ENCODE measurements at regions not wholly inside any gene's neighbourhood (a gene's known extent, or its start where the extent isn't known, plus 50 kb on each side); places are given as distances from the start of the nearest gene placed in this dataset.

GRCh38 chr2:105597011-105597805, 147.5 kb upstream of the NCK2 start:
- TF ChIP-seq CEBPB (IDR thresholded peaks at IDR 0.05): no peak

GRCh38 chr2:105596411-105596921, 148.2 kb upstream of the NCK2 start:
- no peak for TF ChIP-seq FOXM1 (IDR thresholded peaks at IDR 0.05; ENCODE audit: borderline replicate concordance, low read depth)
- TF ChIP-seq ZBTB7A (IDR thresholded peaks at IDR 0.05; ENCODE audit: low read depth): no peak
- TF ChIP-seq CEBPB (IDR thresholded peaks at IDR 0.05): no peak
- TF ChIP-seq EP300 (IDR thresholded peaks at IDR 0.05; ENCODE audit: borderline replicate concordance): no peak
- TF ChIP-seq USF1 (IDR thresholded peaks at IDR 0.05): no peak
- TF ChIP-seq TAF1 (IDR thresholded peaks at IDR 0.05; ENCODE audit: low read depth): no peak
- TF ChIP-seq MAX (IDR thresholded peaks at IDR 0.05): no peak
- no peak for TF ChIP-seq TEAD4 (IDR thresholded peaks at IDR 0.05)
- TF ChIP-seq EGR1 (IDR thresholded peaks at IDR 0.05): no peak
- TF ChIP-seq RAD21 (IDR thresholded peaks at IDR 0.05; ENCODE audit: low read depth): no peak
- TF ChIP-seq REST (IDR thresholded peaks at IDR 0.05; ENCODE audit: low read depth): no peak
- no peak for TF ChIP-seq YY1 (IDR thresholded peaks at IDR 0.05; ENCODE audit: low read depth)
- no peak for TF ChIP-seq NFIC (IDR thresholded peaks at IDR 0.05)

GRCh38 chr2:105595536-105595935, 149.2 kb upstream of the NCK2 start:
- TF ChIP-seq TCF12 (IDR thresholded peaks at IDR 0.05; ENCODE audit: low read depth) (0 out of 2 replicates have a peak, but pooled peaks have one; percentile 38), FOXM1 (IDR thresholded peaks at IDR 0.05; ENCODE audit: borderline replicate concordance, low read depth) (no peak), YY1 (IDR thresholded peaks at IDR 0.05; ENCODE audit: low read depth) (no peak), EP300 (IDR thresholded peaks at IDR 0.05; ENCODE audit: borderline replicate concordance) (no peak), REST (IDR thresholded peaks at IDR 0.05; ENCODE audit: low read depth) (no peak), USF1 (IDR thresholded peaks at IDR 0.05) (no peak), TAF1 (IDR thresholded peaks at IDR 0.05; ENCODE audit: low read depth) (no peak), CEBPB (IDR thresholded peaks at IDR 0.05) (no peak)

GRCh38 chr2:105593221-105593967, 151.3 kb upstream of the NCK2 start:
- TF ChIP-seq FOXM1 (IDR thresholded peaks at IDR 0.05; ENCODE audit: borderline replicate concordance, low read depth): no peak
- TF ChIP-seq CEBPB (IDR thresholded peaks at IDR 0.05): no peak
- no peak for TF ChIP-seq TAF1 (IDR thresholded peaks at IDR 0.05; ENCODE audit: low read depth)
- no peak for TF ChIP-seq TEAD4 (IDR thresholded peaks at IDR 0.05)
- no peak for TF ChIP-seq EP300 (IDR thresholded peaks at IDR 0.05; ENCODE audit: borderline replicate concordance)
- TF ChIP-seq TCF12 (IDR thresholded peaks at IDR 0.05; ENCODE audit: low read depth): no peak
- no peak for TF ChIP-seq USF1 (IDR thresholded peaks at IDR 0.05)
- no peak for TF ChIP-seq EGR1 (IDR thresholded peaks at IDR 0.05)
- TF ChIP-seq CREB1 (IDR thresholded peaks at IDR 0.05; ENCODE audit: low read depth): no peak
- TF ChIP-seq RAD21 (IDR thresholded peaks at IDR 0.05; ENCODE audit: low read depth): no peak
- no peak for TF ChIP-seq REST (IDR thresholded peaks at IDR 0.05; ENCODE audit: low read depth)
- no peak for TF ChIP-seq MAX (IDR thresholded peaks at IDR 0.05)
- TF ChIP-seq YY1 (IDR thresholded peaks at IDR 0.05; ENCODE audit: low read depth): no peak
- no peak for TF ChIP-seq ZBTB7A (IDR thresholded peaks at IDR 0.05; ENCODE audit: low read depth)
